ENCODE measurements at regions not wholly inside any gene's neighbourhood (a gene's known extent, or its start where the extent isn't known, plus 50 kb on each side); places are given as distances from the start of the nearest gene placed in this dataset.

DNA sequence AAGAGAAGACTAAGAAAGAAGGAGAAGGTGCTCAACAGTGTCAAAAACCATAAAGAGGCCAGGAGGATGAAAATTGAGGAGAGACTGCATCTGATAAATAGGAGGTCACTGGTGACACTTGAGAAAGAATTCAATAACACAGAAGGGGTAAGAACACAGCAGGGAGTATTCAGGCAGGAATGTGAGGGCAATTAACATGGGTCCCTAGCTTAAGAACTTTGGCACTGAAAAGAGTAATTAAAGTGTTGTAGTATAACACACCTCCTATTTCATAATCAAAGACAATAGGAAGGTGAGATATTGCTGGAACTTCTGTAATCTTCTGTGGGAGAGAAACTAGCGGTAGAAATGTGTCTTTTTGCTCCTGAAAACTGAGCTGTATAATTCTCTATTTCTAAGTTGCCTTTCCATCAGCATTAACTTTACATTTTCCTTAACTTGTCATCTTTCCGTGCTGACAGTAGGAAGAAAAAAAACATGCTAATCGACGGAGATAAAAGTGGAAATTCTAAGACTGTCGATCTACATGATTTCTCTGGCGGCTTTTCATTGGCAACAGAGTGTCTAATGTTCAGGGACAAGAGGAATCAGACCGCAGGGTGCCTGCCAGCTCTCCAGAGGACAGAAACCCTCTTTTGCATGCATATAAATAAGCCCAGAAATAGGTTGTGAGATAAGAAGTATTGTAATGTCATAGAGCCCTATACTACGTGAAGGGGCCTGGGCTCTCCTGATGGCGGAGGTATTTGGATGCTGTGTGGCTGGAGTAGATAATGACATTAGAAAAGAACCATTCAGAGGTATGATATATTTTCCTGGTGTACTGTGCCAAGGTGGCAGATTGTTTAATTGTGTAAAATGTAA lies 147.9 kb upstream of the GAP43 start:
- Histone ChIP-seq H3K27me3 (ENCODE audit: control insufficient read depth, insufficient read depth, low read length) (no peaks in the 10 kb centered on the region), H3K36me3 (replicated peaks; ENCODE audit: control insufficient read depth, insufficient read depth, low read length) (no peaks in the 10 kb centered on the region), H3K4me3 (ENCODE audit: insufficient read depth, low read depth, low read length) (no peak overlapping the region)
- no peak for DNase-seq

DNA sequence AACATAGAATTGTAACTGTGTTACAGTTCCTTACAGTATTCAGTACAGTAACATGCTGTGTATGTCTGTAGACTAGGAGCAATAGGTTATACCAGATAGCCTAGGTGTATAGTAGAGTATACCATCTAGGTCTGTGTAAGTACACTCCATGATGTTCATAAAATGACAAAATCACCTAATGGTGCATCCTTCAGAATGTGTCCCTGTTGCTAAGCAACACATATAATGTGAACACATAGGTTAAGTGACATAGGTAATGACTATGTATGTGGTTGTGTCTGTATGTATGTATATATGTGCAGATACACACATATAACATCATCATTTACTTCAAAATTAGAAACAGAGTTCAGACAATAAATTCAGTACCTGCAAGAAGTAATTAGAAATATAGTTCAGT lies 146.8 kb upstream of the GAP43 start:
- no peaks in the 10 kb centered on the region for H3K36me3 ChIP-seq (replicated peaks; ENCODE audit: control insufficient read depth, insufficient read depth, low read length)
- H3K4me3 ChIP-seq (ENCODE audit: insufficient read depth, low read depth, low read length) = no peak overlapping the region
- no peak for DNase-seq
- no peaks in the 10 kb centered on the region for H3K27me3 ChIP-seq (ENCODE audit: control insufficient read depth, insufficient read depth, low read length)

DNA sequence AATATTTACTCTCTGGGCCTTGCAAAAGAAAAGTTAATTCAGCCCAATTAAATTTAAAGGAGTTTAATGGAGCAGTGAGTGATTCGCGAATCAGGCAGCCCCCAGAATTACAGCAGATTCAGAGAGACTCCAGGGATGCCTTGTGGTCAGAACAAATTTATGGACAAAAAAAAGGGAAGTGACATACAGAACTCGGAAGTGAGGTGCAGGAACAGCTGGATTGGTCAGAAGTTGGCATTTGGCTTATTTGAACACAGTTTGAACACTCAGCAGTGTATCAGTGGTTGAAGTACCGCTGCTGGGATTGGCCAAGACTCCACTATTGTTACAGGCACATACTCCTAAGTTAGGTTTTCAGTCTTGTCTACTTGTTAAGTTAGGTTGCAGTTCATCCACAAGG lies 145.0 kb upstream of the GAP43 start:
- no peak for DNase-seq
- Histone ChIP-seq H3K27me3 (ENCODE audit: control insufficient read depth, insufficient read depth, low read length) (no peaks in the 10 kb centered on the region), H3K4me3 (ENCODE audit: insufficient read depth, low read depth, low read length) (no peak overlapping the region), H3K36me3 (replicated peaks; ENCODE audit: control insufficient read depth, insufficient read depth, low read length) (no peaks in the 10 kb centered on the region)

DNA sequence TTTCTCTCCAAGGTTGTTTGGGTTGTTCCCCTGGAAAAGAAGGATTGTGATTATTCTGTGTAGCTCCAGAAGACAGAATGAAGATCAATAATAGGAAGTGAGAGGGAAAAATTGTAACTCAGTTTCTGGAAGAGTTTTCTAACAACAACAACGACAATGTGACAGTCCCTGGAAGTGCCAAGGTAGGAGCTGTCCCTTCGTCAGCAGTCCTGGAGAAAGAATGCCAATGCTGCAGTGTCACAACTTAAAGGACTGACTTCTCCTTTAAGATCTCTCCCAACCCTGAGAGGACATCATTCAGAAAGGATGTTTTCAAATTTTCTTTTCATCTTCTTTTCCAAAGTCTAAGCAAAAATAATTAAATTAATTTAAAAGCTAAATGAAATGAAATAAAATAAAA lies 136.4 kb upstream of the GAP43 start:
- Histone ChIP-seq H3K27me3 (ENCODE audit: control insufficient read depth, insufficient read depth, low read length) (no peaks in the 10 kb centered on the region), H3K4me3 (ENCODE audit: insufficient read depth, low read depth, low read length) (no peak overlapping the region), H3K36me3 (replicated peaks; ENCODE audit: control insufficient read depth, insufficient read depth, low read length) (no peaks in the 10 kb centered on the region)
- no peak for DNase-seq

DNA sequence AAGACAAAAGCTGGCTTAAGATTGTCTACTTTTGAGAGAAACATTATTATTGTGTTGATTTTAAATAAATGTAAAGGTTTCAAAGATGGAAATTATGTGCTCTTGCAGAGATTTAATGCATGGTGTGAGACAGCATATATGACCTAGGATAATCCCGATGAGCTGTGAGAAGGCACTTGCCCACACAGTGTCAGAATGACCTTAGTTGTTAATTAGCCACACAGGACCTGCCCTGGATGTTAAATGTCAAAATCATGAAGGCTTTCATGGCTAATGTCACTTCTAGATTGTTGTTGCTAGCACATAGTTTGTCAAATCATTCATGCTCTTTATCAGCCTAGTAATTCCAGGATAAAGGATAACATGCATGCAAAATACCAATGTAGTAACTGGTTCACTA lies 135.3 kb upstream of the GAP43 start:
- no peaks in the 10 kb centered on the region for H3K27me3 ChIP-seq (ENCODE audit: control insufficient read depth, insufficient read depth, low read length)
- no peak for DNase-seq
- no peaks in the 10 kb centered on the region for H3K36me3 ChIP-seq (replicated peaks; ENCODE audit: control insufficient read depth, insufficient read depth, low read length)
- H3K4me3 ChIP-seq (ENCODE audit: insufficient read depth, low read depth, low read length) = no peak overlapping the region

DNA sequence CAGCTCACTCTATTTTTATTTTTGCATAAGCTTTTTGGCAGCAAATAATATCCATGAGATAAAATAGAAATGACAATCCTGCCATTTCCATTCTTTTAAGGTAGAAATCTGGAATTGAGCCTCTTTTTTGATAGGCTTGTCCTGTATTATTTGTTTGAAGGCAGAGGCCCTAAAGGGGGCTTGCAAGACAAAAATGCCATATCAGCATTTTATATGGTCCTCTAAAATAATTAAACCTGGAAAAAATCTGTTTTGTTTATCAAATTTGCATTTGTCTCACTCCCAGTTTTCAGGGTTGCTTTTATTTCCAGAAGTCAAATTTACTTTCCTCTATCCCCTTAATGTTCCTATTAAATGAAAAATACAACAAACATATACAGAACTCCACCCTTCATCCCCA lies 134.9 kb upstream of the GAP43 start:
- no peaks in the 10 kb centered on the region for H3K27me3 ChIP-seq (ENCODE audit: control insufficient read depth, insufficient read depth, low read length)
- no peak overlapping the region for H3K4me3 ChIP-seq (ENCODE audit: insufficient read depth, low read depth, low read length)
- H3K36me3 ChIP-seq (replicated peaks; ENCODE audit: control insufficient read depth, insufficient read depth, low read length) = no peaks in the 10 kb centered on the region
- no peak for DNase-seq

DNA sequence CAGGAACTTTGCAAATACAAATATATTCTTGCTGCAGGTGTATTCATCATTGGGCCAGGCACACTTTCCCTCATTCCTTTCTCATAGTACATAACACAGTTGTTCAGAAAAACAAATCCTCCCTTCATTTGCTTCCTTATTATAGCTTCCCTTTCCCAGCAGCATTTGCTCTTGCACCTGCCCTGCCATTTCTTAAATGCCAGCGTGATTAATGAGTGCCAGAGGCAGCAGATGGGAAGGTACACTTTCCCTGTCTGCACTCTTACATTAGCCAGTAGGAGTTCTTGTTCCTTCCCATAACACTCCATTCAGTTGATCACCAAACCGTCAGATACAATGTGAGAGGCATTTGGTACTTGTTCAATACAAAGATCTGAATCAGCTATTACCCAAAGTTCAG lies 128.5 kb upstream of the GAP43 start:
- H3K36me3 ChIP-seq (replicated peaks; ENCODE audit: control insufficient read depth, insufficient read depth, low read length) = no peaks in the 10 kb centered on the region
- no peaks in the 10 kb centered on the region for H3K27me3 ChIP-seq (ENCODE audit: control insufficient read depth, insufficient read depth, low read length)

DNA sequence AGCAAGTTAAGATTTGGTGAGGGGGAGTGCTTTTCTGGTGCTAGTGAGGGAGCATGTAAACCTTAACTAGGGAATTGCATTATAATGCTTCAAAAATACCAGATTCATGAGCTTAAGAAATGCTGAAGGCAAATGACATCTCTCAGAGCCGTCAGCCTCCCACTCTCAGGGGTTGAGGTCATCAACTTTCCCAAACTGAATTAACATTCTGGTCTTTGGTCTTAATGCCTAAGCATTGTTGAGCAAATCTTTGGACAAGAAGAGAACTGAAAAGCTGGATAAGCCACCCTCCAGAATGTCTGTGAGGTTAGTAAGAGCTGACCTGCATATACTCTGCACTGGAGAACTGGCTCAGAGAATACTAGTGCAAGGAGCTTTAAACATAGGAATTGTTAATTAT lies 124.9 kb upstream of the GAP43 start:
- DNase-seq = no peak
- H3K27me3 ChIP-seq (ENCODE audit: control insufficient read depth, insufficient read depth, low read length) = no peaks in the 10 kb centered on the region
- H3K36me3 ChIP-seq (replicated peaks; ENCODE audit: control insufficient read depth, insufficient read depth, low read length) = no peaks in the 10 kb centered on the region
- H3K4me3 ChIP-seq (ENCODE audit: insufficient read depth, low read depth, low read length) = no peak overlapping the region

More for the DNA sequence above, 128.5 kb upstream of the GAP43 start:
- DNase-seq = no peak
- no peak overlapping the region for H3K4me3 ChIP-seq (ENCODE audit: insufficient read depth, low read depth, low read length)

DNA sequence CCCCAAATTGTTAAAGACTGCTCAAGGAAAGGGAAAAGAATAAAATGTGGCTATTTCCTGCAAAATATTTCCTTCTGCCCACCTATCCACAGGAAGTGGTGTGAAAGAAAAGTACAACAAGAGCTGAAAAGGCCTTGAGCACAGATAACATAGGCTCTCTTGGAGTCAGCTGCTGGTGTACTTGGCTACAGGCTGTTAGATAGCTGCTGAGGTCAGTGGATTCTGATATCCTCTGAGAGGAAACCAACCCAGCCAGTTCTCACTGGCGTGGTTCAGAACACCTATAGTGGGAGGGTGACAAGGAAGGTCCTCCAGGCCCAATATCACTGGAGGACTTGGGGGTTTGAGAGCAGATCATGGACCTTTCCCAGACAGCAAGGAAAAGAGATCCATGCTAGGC lies 124.4 kb upstream of the GAP43 start:
- H3K4me3 ChIP-seq (ENCODE audit: insufficient read depth, low read depth, low read length) = no peak overlapping the region
- no peaks in the 10 kb centered on the region for H3K27me3 ChIP-seq (ENCODE audit: control insufficient read depth, insufficient read depth, low read length)
- no peak for DNase-seq
- no peaks in the 10 kb centered on the region for H3K36me3 ChIP-seq (replicated peaks; ENCODE audit: control insufficient read depth, insufficient read depth, low read length)

DNA sequence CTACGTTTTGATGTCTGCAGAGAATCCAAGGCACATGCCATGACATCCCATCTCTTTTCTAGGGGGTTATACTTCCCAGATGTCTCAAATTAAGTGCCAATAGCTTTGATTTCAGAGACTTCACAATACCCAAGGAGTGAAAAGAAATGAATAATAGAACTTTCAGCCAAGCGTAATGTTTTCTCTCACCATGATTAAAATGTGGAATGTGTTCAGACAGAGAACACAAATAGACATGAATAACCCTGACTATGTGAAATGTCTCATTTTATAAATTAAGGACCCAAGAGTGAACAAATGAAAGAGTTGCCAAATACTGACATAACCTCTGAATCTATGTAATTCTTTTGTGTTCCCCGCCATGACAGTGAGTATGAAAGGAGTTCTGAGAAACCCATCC lies 123.6 kb upstream of the GAP43 start:
- Histone ChIP-seq H3K4me3 (ENCODE audit: insufficient read depth, low read depth, low read length) (no peak overlapping the region), H3K36me3 (replicated peaks; ENCODE audit: control insufficient read depth, insufficient read depth, low read length) (no peaks in the 10 kb centered on the region), H3K27me3 (ENCODE audit: control insufficient read depth, insufficient read depth, low read length) (no peaks in the 10 kb centered on the region)
- DNase-seq = no peak

DNA sequence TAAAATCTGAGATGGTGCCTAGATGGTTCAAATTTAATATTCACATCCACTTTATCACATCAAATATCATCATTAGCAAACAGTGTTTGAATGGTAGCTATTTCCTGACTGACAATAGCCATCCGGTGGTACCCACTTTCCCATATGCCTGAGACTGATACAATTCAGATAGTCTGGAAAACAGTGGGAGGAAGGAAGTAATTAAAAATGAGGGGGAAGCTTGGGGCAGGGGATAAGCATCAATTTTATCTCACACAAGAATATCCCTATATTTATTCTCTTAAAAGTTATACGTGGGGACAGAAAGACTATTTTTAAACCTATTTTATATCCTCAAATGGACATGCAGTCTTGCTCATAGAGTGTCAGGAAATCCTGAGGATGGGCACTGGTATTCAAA lies 122.5 kb upstream of the GAP43 start:
- H3K36me3 ChIP-seq (replicated peaks; ENCODE audit: control insufficient read depth, insufficient read depth, low read length) = no peaks in the 10 kb centered on the region
- H3K27me3 ChIP-seq (ENCODE audit: control insufficient read depth, insufficient read depth, low read length) = no peaks in the 10 kb centered on the region
- DNase-seq = no peak
- no peak overlapping the region for H3K4me3 ChIP-seq (ENCODE audit: insufficient read depth, low read depth, low read length)

DNA sequence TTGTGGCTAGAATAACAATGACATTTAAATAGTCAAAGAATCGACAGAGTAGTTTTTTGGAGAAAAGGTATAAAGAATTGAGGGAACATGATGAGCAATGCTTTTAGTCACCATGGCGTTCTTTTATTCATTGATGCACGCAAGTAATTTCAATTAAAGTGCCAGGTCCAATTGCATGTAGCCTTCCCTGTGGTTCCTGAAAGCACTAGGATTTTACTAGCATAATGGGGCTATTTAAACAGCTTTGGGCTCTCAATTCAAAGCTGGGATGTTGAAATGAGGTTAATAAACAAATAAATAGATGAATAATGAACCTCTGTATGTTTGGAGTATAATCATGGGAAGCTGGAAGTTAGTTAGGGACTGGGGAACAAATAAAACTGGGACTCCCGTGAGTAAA lies 121.2 kb upstream of the GAP43 start:
- H3K4me3 ChIP-seq (ENCODE audit: insufficient read depth, low read depth, low read length) = no peak overlapping the region
- DNase-seq = no peak
- H3K36me3 ChIP-seq (replicated peaks; ENCODE audit: control insufficient read depth, insufficient read depth, low read length) = no peaks in the 10 kb centered on the region
- no peaks in the 10 kb centered on the region for H3K27me3 ChIP-seq (ENCODE audit: control insufficient read depth, insufficient read depth, low read length)

DNA sequence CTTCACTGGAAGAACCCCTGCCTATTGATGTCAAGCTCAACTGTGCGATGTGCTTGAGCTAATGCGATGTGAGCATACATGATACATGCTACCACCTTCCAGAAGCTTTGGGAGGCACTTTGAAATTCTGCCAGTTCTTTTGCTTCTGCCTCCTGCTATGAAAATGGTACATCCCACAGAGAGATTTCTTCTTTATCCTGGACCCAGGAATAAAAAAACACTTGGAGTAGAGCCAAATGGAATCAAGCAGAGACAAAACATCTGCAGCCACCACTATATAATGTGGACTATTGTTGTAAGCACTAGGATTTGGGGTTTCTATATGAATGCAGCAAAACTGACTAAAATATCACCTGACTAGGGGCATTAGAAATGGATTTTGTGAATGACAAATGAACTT lies 119.9 kb upstream of the GAP43 start:
- Histone ChIP-seq H3K27me3 (ENCODE audit: control insufficient read depth, insufficient read depth, low read length) (no peaks in the 10 kb centered on the region), H3K36me3 (replicated peaks; ENCODE audit: control insufficient read depth, insufficient read depth, low read length) (no peaks in the 10 kb centered on the region), H3K4me3 (ENCODE audit: insufficient read depth, low read depth, low read length) (no peak overlapping the region)
- no peak for DNase-seq

DNA sequence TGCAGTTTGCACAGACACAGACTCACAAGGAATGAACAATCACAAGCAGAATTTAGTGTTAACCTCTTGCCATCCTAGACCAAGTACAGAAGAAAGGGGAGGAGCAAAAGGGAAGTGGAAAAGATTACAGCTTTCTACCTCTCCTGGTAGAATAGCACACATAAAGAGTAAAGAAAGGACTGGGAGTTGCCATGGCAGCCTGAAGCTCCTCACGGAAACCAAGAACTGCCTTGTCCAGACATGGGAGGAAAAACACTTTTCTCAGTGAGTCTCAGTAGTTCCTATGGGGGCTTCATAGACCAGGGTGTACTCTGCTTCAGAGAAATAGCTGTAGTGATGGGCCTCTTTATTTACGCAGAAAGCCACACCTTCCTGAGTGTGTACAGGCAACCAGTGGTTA lies 114.7 kb upstream of the GAP43 start:
- no peaks in the 10 kb centered on the region for H3K27me3 ChIP-seq (ENCODE audit: control insufficient read depth, insufficient read depth, low read length)
- H3K4me3 ChIP-seq (ENCODE audit: insufficient read depth, low read depth, low read length) = no peak overlapping the region
- DNase-seq = no peak

DNA sequence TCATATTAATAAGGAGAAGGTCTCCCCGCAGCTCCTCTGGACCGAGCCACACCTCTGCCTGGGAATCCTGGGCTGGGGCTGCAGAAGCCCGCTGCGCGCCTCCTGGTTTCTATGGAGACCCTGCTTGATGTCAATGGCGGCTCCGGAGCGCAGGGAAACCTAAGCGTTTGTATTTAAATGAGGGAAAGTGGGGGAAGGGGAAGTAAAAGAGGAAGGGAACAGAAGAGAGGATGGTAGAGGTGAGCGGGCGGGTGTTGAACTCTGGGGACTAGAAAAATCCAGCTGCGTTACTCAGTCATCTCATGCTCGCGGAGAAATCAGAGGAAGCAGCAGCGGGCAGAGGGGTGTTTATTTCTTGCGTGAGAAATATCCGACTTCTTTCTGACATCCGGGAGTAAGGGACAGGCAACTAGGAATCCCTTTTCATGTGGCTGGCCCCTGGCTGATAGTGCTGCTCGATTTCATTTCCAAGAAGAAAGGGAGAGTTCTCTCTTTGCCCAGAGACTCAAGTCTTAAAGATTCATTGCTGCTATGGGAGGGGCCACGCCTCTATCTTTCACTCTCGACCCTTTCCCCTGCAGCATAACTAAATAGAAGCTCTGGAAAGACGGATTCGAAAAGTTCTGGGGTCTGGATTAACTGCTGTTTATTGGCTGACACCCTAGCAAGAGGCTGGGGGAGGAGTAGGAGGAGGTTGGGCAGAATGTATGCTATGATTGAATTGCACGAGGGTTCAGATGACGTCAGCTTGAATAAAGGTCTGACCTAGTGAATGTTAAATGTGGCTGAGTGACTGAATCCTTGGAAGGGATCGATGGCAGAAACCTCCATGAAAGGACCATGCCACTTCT lies 110.5 kb upstream of the GAP43 start:
- no peaks in the 10 kb centered on the region for H3K27me3 ChIP-seq (ENCODE audit: control insufficient read depth, insufficient read depth, low read length)
- DNase-seq = peak; percentile 62
- H3K36me3 ChIP-seq (replicated peaks; ENCODE audit: control insufficient read depth, insufficient read depth, low read length) = no peaks in the 10 kb centered on the region
- peak overlapping the region; percentile 44 for H3K4me3 ChIP-seq (ENCODE audit: insufficient read depth, low read depth, low read length)

More for the DNA sequence above, 114.7 kb upstream of the GAP43 start:
- no peaks in the 10 kb centered on the region for H3K36me3 ChIP-seq (replicated peaks; ENCODE audit: control insufficient read depth, insufficient read depth, low read length)
